HEK293 (cell line): ENCODE measurements at regions not wholly inside any gene's neighbourhood (a gene's known extent, or its start where the extent isn't known, plus 50 kb on each side); places are given as distances from the start of the nearest gene placed in this dataset.
"Not testable (repeated sequence)": the region's sequence is repeated elsewhere in the genome, so short reads cannot be mapped to it uniquely, and the experiment has no call there.

Experiments used
- CTCF ChIA-PET: fragments of 350-600 bp; formaldehyde crosslinking; extraction: SDS; loops from one replicate; lab custom pipeline; 2021; ENCODE audit warnings: antibody characterized with exemption; lab: Yijun Ruan, JAX
- POLR2A ChIA-PET: fragments of 300-600 bp; formaldehyde crosslinking; extraction: SDS; loops from one replicate; lab custom pipeline; 2020; ENCODE audit warnings: antibody characterized with exemption, inconsistent platforms; lab: Yijun Ruan, JAX
- H3K27ac ChIP-seq: fragments of 200-500 bp; sonication (Bioruptor generic); 2 replicates; pipeline ENCODE4 v1.5.1; 2014; ENCODE audit warnings: low read depth, low read length, control low read depth, inconsistent platforms; ENCODE audit errors: extremely low read depth
- H3K36me3 ChIP-seq, 2 experiments: fragments of 200-500 bp in 1 of 2; sonication (Bioruptor generic) in 1 of 2; 1 replicate in 1 of 2; 2 replicates in 1 of 2; pipeline ENCODE4 v1.5.1; 2014 to 2017; ENCODE audit warnings: inconsistent platforms in 2 of 2, low read length in 2 of 2; ENCODE audit not compliant: control insufficient read depth in 2 of 2, insufficient read depth in 1 of 2
- H3K4me1 ChIP-seq: fragments of 200-500 bp; sonication (Bioruptor generic); 2 replicates; pipeline ENCODE4 v1.5.1; 2014; ENCODE audit warnings: mild to moderate bottlenecking, low read length, inconsistent platforms; ENCODE audit not compliant: control insufficient read depth, insufficient read depth
- H3K4me3 ChIP-seq: 2 replicates; pipeline ENCODE4 v1.5.1; 2011; ENCODE audit warnings: low read depth, mild to moderate bottlenecking, control low read depth, low read length, moderate library complexity
- H3K9me3 ChIP-seq: fragments of 200-500 bp; sonication (Bioruptor generic); 2 replicates; pipeline ENCODE4 v1.5.1; 2014; ENCODE audit warnings: low read depth, low read length, inconsistent platforms; ENCODE audit not compliant: control insufficient read depth, insufficient read depth
- EGR2 ChIP-seq: fragments of 450-650 bp; formaldehyde crosslinking; IDR thresholded peaks from 2 replicates; pipeline ENCODE4 v1.5.1; 2016; ENCODE audit warnings: low read depth, missing biosample characterization, missing genetic modification characterization
- MEIS1 ChIP-seq: sonication (generic); formaldehyde crosslinking; IDR thresholded peaks from 2 replicates; pipeline ENCODE4 v1.8.1; 2022; ENCODE audit warnings: missing genetic modification reagents, mild to moderate bottlenecking, borderline replicate concordance
- PRDM6 ChIP-seq: fragments of 450-650 bp; formaldehyde crosslinking; IDR thresholded peaks from 2 replicates; pipeline ENCODE4 v1.5.1; 2017; ENCODE audit warnings: missing biosample characterization, missing genetic modification characterization
- ZNF302 ChIP-seq: fragments of 450-650 bp; formaldehyde crosslinking; IDR thresholded peaks from 2 replicates; pipeline ENCODE4 v1.5.1; 2016; ENCODE audit warnings: missing biosample characterization, missing genetic modification characterization, low read depth
- ZNF513 ChIP-seq: fragments of 450-650 bp; IDR thresholded peaks from 2 replicates; pipeline ENCODE4 v1.5.1; 2018; ENCODE audit warnings: missing biosample characterization, missing genetic modification characterization
- TF ChIP-seq, protein P1 (sequence below): fragments of 450-650 bp; formaldehyde crosslinking; IDR thresholded peaks from 2 replicates; pipeline ENCODE4 v1.5.1; 2016; ENCODE audit warnings: missing biosample characterization, missing genetic modification characterization
- TF ChIP-seq, protein P2 (sequence below): fragments of 450-650 bp; formaldehyde crosslinking; IDR thresholded peaks from 2 replicates; pipeline ENCODE4 v1.5.1; 2017; ENCODE audit warnings: missing biosample characterization, missing genetic modification characterization
- TF ChIP-seq, protein P3 (sequence below): fragments of 450-650 bp; formaldehyde crosslinking; IDR thresholded peaks from 2 replicates; pipeline ENCODE4 v1.5.1; 2016; ENCODE audit warnings: missing biosample characterization, missing genetic modification characterization, borderline replicate concordance

- no peak overlapping the region for H3K27ac ChIP-seq
- ChIA-PET POLR2A (no interaction called here), CTCF (interaction anchor here (0.6 kb wide), 1 partner anchor 580 kb away, joined by 3 read pairs; no protein-coding TSS in a partner anchor)
- no peaks in the 10 kb centered on the region for H3K36me3 ChIP-seq
- TF ChIP-seq MEIS1 (CRISPR knock-in tag) (0 out of 2 replicates have a peak, but pooled peaks have one; percentile 56), ZNF513 (tag by site-specific recombination) (no peak)
- H3K9me3 ChIP-seq: no peaks in the 10 kb centered on the region
- no peak overlapping the region for H3K4me3 ChIP-seq
- no peaks in the 10 kb centered on the region for H3K4me1 ChIP-seq
Observed at GRCh38 chr11:23789938-23790371, 706.9 kb upstream of the LUZP2 start.

GRCh38 chr11:23797624-23798419 lies 699.0 kb upstream of the LUZP2 start:
- no peaks in the 10 kb centered on the region for H3K9me3 ChIP-seq
- TF ChIP-seq PRDM6 (tag by site-specific recombination) (no peak), EGR2 (tag by site-specific recombination) (no peak), ZNF302 (tag by site-specific recombination) (no peak)
- TF ChIP-seq, protein P1, sequence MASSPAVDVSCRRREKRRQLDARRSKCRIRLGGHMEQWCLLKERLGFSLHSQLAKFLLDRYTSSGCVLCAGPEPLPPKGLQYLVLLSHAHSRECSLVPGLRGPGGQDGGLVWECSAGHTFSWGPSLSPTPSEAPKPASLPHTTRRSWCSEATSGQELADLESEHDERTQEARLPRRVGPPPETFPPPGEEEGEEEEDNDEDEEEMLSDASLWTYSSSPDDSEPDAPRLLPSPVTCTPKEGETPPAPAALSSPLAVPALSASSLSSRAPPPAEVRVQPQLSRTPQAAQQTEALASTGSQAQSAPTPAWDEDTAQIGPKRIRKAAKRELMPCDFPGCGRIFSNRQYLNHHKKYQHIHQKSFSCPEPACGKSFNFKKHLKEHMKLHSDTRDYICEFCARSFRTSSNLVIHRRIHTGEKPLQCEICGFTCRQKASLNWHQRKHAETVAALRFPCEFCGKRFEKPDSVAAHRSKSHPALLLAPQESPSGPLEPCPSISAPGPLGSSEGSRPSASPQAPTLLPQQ: no peak
- TF ChIP-seq, protein P2, sequence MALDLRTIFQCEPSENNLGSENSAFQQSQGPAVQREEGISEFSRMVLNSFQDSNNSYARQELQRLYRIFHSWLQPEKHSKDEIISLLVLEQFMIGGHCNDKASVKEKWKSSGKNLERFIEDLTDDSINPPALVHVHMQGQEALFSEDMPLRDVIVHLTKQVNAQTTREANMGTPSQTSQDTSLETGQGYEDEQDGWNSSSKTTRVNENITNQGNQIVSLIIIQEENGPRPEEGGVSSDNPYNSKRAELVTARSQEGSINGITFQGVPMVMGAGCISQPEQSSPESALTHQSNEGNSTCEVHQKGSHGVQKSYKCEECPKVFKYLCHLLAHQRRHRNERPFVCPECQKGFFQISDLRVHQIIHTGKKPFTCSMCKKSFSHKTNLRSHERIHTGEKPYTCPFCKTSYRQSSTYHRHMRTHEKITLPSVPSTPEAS (tag by site-specific recombination): no peak
- TF ChIP-seq, protein P3, sequence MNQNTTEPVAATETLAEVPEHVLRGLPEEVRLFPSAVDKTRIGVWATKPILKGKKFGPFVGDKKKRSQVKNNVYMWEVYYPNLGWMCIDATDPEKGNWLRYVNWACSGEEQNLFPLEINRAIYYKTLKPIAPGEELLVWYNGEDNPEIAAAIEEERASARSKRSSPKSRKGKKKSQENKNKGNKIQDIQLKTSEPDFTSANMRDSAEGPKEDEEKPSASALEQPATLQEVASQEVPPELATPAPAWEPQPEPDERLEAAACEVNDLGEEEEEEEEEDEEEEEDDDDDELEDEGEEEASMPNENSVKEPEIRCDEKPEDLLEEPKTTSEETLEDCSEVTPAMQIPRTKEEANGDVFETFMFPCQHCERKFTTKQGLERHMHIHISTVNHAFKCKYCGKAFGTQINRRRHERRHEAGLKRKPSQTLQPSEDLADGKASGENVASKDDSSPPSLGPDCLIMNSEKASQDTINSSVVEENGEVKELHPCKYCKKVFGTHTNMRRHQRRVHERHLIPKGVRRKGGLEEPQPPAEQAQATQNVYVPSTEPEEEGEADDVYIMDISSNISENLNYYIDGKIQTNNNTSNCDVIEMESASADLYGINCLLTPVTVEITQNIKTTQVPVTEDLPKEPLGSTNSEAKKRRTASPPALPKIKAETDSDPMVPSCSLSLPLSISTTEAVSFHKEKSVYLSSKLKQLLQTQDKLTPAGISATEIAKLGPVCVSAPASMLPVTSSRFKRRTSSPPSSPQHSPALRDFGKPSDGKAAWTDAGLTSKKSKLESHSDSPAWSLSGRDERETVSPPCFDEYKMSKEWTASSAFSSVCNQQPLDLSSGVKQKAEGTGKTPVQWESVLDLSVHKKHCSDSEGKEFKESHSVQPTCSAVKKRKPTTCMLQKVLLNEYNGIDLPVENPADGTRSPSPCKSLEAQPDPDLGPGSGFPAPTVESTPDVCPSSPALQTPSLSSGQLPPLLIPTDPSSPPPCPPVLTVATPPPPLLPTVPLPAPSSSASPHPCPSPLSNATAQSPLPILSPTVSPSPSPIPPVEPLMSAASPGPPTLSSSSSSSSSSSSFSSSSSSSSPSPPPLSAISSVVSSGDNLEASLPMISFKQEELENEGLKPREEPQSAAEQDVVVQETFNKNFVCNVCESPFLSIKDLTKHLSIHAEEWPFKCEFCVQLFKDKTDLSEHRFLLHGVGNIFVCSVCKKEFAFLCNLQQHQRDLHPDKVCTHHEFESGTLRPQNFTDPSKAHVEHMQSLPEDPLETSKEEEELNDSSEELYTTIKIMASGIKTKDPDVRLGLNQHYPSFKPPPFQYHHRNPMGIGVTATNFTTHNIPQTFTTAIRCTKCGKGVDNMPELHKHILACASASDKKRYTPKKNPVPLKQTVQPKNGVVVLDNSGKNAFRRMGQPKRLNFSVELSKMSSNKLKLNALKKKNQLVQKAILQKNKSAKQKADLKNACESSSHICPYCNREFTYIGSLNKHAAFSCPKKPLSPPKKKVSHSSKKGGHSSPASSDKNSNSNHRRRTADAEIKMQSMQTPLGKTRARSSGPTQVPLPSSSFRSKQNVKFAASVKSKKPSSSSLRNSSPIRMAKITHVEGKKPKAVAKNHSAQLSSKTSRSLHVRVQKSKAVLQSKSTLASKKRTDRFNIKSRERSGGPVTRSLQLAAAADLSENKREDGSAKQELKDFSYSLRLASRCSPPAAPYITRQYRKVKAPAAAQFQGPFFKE (tag by site-specific recombination): no peak
- TF ChIP-seq, all 188 proteins: peak for 0
- Histone ChIP-seq H3K36me3 (no peaks in the 10 kb centered on the region), H3K4me3 (no peak overlapping the region), H3K4me1 (no peaks in the 10 kb centered on the region), H3K27ac (no peak overlapping the region)
- POLR2A ChIA-PET: no interaction called here
- CTCF ChIA-PET: no interaction called here

DNA sequence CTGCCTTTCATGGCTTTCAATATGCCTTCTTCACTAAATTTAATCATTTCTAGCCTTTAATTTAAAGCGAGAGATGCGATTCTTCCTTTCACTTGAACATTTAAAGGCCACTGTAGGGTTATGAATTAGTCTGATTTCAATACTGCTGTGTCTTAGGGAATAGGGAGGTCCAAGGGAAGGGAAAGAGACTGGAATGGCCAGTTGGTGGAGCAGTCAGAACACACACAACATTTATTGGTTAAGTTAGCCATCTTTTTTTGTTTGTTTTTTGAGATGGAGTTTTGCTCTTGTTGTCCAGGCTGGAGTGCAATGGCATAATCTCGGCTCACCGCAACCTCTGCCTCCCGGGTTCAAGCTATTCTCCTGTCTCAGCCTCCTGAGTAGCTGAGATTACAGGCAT lies 662.5 kb upstream of the LUZP2 start:
- H3K9me3 ChIP-seq, POLR2A ChIA-PET, CTCF ChIA-PET: not testable (repeated sequence)

More for the DNA sequence above, 662.5 kb upstream of the LUZP2 start:
- not testable (repeated sequence) for H3K4me1 ChIP-seq, H3K27ac ChIP-seq, H3K36me3 ChIP-seq, H3K4me3 ChIP-seq
